HEK293T (cell line): ENCODE measurements at regions not wholly inside any gene's neighbourhood (a gene's known extent, or its start where the extent isn't known, plus 50 kb on each side); places are given as distances from the start of the nearest gene placed in this dataset.

Experiments used
- BHLHE40 ChIP-seq: fragments of 450-650 bp; IDR thresholded peaks from 2 replicates; pipeline ENCODE4 v1.6.1; 2016; ENCODE audit warnings: mild to moderate bottlenecking, moderate library complexity, borderline replicate concordance
- ELF4 ChIP-seq: fragments of 450-650 bp; IDR thresholded peaks from 2 replicates; pipeline ENCODE4 v1.6.1; 2017; ENCODE audit warnings: antibody characterized with exemption
- FOXK2 ChIP-seq: fragments of 450-650 bp; IDR thresholded peaks from 2 replicates; pipeline ENCODE4 v1.6.1; 2016; ENCODE audit warnings: mild to moderate bottlenecking
- FOXM1 ChIP-seq: fragments of 450-650 bp; IDR thresholded peaks from 2 replicates; pipeline ENCODE4 v1.6.1; 2017; ENCODE audit warnings: mild to moderate bottlenecking, borderline replicate concordance
- SP1 ChIP-seq: fragments of 450-650 bp; IDR thresholded peaks from 2 replicates; pipeline ENCODE4 v1.6.1; 2017
- ZNF384 ChIP-seq: fragments of 450-650 bp; IDR thresholded peaks from 2 replicates; pipeline ENCODE4 v1.6.1; 2016

GRCh38 chr2:160632084-160632975 is 138.7 kb upstream of the RBMS1 start:
- TF ChIP-seq ELF4 (no peak), BHLHE40 (no peak), SP1 (no peak), ZNF384 (no peak), FOXK2 (no peak), FOXM1 (no peak)
